ENCODE measurements at regions not wholly inside any gene's neighbourhood (a gene's known extent, or its start where the extent isn't known, plus 50 kb on each side); places are given as distances from the start of the nearest gene placed in this dataset.

DNA sequence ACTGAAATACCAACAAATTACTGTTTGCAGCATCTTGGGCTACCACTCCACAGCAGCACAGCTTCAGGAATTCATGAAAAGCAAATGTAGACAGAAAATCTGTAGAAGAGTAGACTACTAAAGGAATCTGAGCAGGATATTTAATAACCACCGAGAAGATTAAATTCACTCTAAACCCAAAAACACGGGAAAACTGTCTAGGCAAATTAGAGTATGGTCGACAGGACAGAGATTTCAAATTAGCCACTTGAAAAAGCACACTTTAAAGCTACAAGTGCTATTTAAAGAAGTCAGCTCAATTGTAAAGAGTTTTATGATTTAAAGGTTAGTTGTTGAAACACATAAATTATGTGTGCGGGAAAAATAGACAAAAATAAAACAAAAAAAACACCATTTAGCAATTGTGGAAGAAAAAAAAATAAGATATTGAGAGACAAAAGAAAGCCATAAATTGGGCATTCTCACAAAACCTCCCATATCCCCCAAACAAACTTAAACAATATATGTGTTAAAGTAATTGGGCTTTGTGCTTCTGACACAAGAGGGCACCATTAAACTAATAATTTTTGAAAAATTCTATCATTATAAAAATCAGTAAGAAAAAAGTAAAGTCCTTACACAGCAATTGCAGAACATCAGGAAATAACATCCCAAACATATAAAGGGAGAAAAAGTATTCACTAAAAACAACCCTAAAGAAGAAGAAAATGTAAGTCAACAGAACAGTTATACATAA lies 880.8 kb downstream of the TECRL start:
- TF ChIP-seq, protein P1, sequence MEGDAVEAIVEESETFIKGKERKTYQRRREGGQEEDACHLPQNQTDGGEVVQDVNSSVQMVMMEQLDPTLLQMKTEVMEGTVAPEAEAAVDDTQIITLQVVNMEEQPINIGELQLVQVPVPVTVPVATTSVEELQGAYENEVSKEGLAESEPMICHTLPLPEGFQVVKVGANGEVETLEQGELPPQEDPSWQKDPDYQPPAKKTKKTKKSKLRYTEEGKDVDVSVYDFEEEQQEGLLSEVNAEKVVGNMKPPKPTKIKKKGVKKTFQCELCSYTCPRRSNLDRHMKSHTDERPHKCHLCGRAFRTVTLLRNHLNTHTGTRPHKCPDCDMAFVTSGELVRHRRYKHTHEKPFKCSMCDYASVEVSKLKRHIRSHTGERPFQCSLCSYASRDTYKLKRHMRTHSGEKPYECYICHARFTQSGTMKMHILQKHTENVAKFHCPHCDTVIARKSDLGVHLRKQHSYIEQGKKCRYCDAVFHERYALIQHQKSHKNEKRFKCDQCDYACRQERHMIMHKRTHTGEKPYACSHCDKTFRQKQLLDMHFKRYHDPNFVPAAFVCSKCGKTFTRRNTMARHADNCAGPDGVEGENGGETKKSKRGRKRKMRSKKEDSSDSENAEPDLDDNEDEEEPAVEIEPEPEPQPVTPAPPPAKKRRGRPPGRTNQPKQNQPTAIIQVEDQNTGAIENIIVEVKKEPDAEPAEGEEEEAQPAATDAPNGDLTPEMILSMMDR (conservative IDR thresholded peaks at IDR 0.05; ENCODE audit: low read depth in 2 of 2) = peak; percentile 41 to 54
- no peak for TF ChIP-seq EZH2 (IDR thresholded peaks at IDR 0.05; ENCODE audit: low read depth, unreplicated experiment)
- TF ChIP-seq, protein P2, sequence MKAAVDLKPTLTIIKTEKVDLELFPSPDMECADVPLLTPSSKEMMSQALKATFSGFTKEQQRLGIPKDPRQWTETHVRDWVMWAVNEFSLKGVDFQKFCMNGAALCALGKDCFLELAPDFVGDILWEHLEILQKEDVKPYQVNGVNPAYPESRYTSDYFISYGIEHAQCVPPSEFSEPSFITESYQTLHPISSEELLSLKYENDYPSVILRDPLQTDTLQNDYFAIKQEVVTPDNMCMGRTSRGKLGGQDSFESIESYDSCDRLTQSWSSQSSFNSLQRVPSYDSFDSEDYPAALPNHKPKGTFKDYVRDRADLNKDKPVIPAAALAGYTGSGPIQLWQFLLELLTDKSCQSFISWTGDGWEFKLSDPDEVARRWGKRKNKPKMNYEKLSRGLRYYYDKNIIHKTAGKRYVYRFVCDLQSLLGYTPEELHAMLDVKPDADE (IDR thresholded peaks at IDR 0.05) = no peak
- no peaks in the 10 kb centered on the region for H3F3A ChIP-seq (replicated peaks; ENCODE audit: low read depth)
- Mint-ChIP-seq H3K4me3 (no peak overlapping the region), H3K4me1 (no peaks in the 10 kb centered on the region), H3K9me3 (no peaks in the 10 kb centered on the region), H3K27me3 (ENCODE audit: insufficient read depth, low read depth, poor library complexity) (no peaks in the 10 kb centered on the region), H3K36me3 (ENCODE audit: low read depth) (no peaks in the 10 kb centered on the region; the same call in 2 of the 3 replicates), H3K27ac (no peak overlapping the region)
- H3K4me1 ChIP-seq (ENCODE audit: insufficient read depth) = no peaks in the 10 kb centered on the region
- no peak overlapping the region for H3K4me2 ChIP-seq
- no peaks in the 10 kb centered on the region for H4K20me1 ChIP-seq (replicated peaks; ENCODE audit: insufficient read depth)
- H3K79me2 ChIP-seq (replicated peaks; ENCODE audit: insufficient read depth) = no peaks in the 10 kb centered on the region
- no peak overlapping the region for H3K27ac ChIP-seq (ENCODE audit: low read depth)
- H2AFZ ChIP-seq = no peak overlapping the region
- DNase-seq (ENCODE audit: low spot score) = peak; percentile 5
- H3K27me3 ChIP-seq (ENCODE audit: insufficient read depth) = no peaks in the 10 kb centered on the region
- H3K4me3 ChIP-seq = no peak overlapping the region
- no peak for ATAC-seq
- no peaks in the 10 kb centered on the region for H3K36me3 ChIP-seq (ENCODE audit: insufficient read depth)
- no peaks in the 10 kb centered on the region for H3K9me2 ChIP-seq (ENCODE audit: insufficient read depth)

DNA sequence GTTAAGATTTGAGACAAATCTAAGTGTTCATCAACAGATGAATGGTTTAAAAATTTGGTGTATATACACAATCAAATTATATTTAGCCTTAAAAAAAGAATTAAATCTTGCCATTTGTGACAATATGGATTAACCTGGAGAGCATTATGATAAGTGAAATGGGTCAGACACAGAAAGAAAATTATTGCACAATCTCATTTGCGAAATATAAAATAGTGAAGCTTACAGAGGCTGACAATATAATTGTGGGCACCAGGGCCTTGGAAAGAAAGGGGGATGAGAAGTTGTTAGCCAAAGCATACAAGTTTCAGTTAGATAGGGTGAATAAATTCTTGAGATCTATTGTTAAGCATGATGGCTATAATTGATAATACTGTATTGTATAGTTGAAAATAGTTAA lies 883.0 kb downstream of the TECRL start:
- no peak for ATAC-seq

DNA sequence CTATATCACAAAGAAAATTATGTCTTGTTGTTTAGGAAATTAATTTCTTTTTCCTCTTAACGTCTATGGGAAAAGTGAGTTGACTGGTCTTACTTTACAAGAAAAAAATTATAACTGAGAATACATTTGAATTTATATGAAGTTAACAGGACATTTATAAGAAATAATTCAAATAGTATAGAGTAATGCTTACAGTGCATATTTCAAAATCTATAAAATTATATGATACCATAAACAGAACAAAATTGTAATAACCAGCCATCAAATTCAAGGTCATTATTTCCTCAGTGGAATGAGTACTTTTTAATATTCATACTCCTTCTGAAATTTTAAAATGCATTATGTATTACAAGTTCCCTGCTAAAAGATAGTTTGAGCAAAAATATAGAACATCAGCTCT lies 884.5 kb downstream of the TECRL start:
- H3K36me3 Mint-ChIP-seq (ENCODE audit: low read depth) = peaks cover 9% of the 10 kb centered on the region
- ATAC-seq = no peak
- no peak overlapping the region for H3K4me2 ChIP-seq
- DNase-seq (ENCODE audit: low spot score) = no peak
- no peaks in the 10 kb centered on the region for H4K20me1 ChIP-seq (replicated peaks; ENCODE audit: insufficient read depth)
- H3K9me3 Mint-ChIP-seq = peaks cover 24% of the 10 kb centered on the region
- H3K27me3 ChIP-seq (ENCODE audit: insufficient read depth) = no peaks in the 10 kb centered on the region
- H3K27ac ChIP-seq (ENCODE audit: low read depth) = no peak overlapping the region
- no peaks in the 10 kb centered on the region for H3F3A ChIP-seq (replicated peaks; ENCODE audit: low read depth)
- no peaks in the 10 kb centered on the region for H3K4me1 ChIP-seq (ENCODE audit: insufficient read depth)
- H3K36me3 ChIP-seq (ENCODE audit: insufficient read depth) = peaks cover 5% of the 10 kb centered on the region; the same call in 1 of the 2 replicates
- no peak overlapping the region for H3K4me3 ChIP-seq
- no peak overlapping the region for H2AFZ ChIP-seq
- no peaks in the 10 kb centered on the region for H3K79me2 ChIP-seq (replicated peaks; ENCODE audit: insufficient read depth)
- no peak overlapping the region for H3K4me3 Mint-ChIP-seq
- H3K4me1 Mint-ChIP-seq = no peaks in the 10 kb centered on the region
- no peak overlapping the region for H3K27ac Mint-ChIP-seq
- no peaks in the 10 kb centered on the region for H3K9me2 ChIP-seq (ENCODE audit: insufficient read depth)
- no peaks in the 10 kb centered on the region for H3K27me3 Mint-ChIP-seq (ENCODE audit: insufficient read depth, low read depth, poor library complexity)
- TF ChIP-seq EZH2phosphoT487 (IDR thresholded peaks at IDR 0.05; ENCODE audit: unreplicated experiment) (no peak), NANOG (IDR thresholded peaks at IDR 0.05; ENCODE audit: borderline replicate concordance) (no peak), JUNB (IDR thresholded peaks at IDR 0.05; ENCODE audit: unreplicated experiment) (no peak), EZH2 (IDR thresholded peaks at IDR 0.05; ENCODE audit: low read depth, unreplicated experiment) (no peak)

More for the DNA sequence above, 883.0 kb downstream of the TECRL start:
- Histone ChIP-seq H3K4me3 (no peak overlapping the region), H3K4me1 (ENCODE audit: insufficient read depth) (no peaks in the 10 kb centered on the region), H4K20me1 (replicated peaks; ENCODE audit: insufficient read depth) (no peaks in the 10 kb centered on the region), H3K27ac (ENCODE audit: low read depth) (no peak overlapping the region), H3K36me3 (ENCODE audit: insufficient read depth) (peaks cover 5% of the 10 kb centered on the region; the same call in 1 of the 2 replicates), H3K27me3 (ENCODE audit: insufficient read depth) (no peaks in the 10 kb centered on the region), H3F3A (replicated peaks; ENCODE audit: low read depth) (no peaks in the 10 kb centered on the region), H3K9me2 (ENCODE audit: insufficient read depth) (no peaks in the 10 kb centered on the region), H3K79me2 (replicated peaks; ENCODE audit: insufficient read depth) (no peaks in the 10 kb centered on the region), H3K4me2 (no peak overlapping the region), H2AFZ (no peak overlapping the region)
- peaks cover 12% of the 10 kb centered on the region for H3K9me3 Mint-ChIP-seq
- no peaks in the 10 kb centered on the region for H3K4me1 Mint-ChIP-seq
- H3K27ac Mint-ChIP-seq = no peak overlapping the region
- DNase-seq (ENCODE audit: low spot score) = no peak
- peaks cover 8% of the 10 kb centered on the region for H3K36me3 Mint-ChIP-seq (ENCODE audit: low read depth)
- no peaks in the 10 kb centered on the region for H3K27me3 Mint-ChIP-seq (ENCODE audit: insufficient read depth, low read depth, poor library complexity)
- TF ChIP-seq EZH2 (IDR thresholded peaks at IDR 0.05; ENCODE audit: low read depth, unreplicated experiment) = no peak
- TF ChIP-seq CREB1 (CRISPR knock-in tag; IDR thresholded peaks at IDR 0.05; ENCODE audit: low read depth) = no peak
- no peak for TF ChIP-seq NANOG (IDR thresholded peaks at IDR 0.05; ENCODE audit: borderline replicate concordance)
- no peak overlapping the region for H3K4me3 Mint-ChIP-seq
